LoVo (cell line): ENCODE measurements at regions not wholly inside any gene's neighbourhood (a gene's known extent, or its start where the extent isn't known, plus 50 kb on each side); places are given as distances from the start of the nearest gene placed in this dataset.
"Not testable (repeated sequence)": the region's sequence is repeated elsewhere in the genome, so short reads cannot be mapped to it uniquely, and the experiment has no call there.

Experiments
- DNase-seq: peaks from one replicate; pipeline ENCODE4 v3.0.0-alpha.2; 2016; ENCODE audit warnings: low spot score

DNA sequence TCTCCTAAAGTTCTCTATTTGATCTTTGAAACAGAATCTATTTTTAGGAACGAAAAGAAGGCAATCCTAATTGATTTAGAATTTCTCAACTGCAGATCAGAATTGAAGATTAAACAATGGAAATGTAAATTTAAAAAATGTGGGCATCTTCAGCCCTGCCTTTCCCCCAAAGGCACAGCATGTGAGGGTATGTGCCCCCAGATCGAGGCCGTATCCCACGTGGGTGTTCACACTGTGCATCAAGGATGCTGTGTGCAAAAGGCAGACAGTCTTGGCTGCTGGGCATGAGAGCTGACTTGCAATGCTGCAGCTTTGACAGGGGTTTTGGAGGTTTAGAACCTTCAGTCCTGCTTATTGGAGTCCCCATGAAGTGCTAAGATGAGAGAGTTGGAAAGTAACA, 346.3 kb downstream of the VRK1 start:
- DNase-seq, result no peak

DNA sequence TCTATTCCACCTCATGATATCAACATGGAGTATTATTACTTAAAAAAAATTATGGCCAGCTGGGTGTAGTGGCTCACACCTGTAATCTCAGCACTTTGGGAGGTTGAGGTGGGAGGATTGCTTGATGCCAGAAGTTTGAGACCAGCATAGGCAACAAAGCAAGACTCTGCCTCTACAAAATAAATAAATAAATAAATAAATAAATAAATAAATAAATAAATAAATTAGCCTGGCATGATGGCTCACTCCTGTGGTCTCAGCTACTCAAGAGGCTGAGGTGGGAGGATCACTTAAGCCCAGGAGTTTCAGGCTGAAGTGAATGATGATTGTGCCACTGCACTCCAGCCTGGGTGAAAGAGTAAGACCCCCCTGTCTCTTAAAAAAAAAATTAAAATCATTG, 350.8 kb downstream of the VRK1 start:
- DNase-seq, result not testable (repeated sequence)

DNA sequence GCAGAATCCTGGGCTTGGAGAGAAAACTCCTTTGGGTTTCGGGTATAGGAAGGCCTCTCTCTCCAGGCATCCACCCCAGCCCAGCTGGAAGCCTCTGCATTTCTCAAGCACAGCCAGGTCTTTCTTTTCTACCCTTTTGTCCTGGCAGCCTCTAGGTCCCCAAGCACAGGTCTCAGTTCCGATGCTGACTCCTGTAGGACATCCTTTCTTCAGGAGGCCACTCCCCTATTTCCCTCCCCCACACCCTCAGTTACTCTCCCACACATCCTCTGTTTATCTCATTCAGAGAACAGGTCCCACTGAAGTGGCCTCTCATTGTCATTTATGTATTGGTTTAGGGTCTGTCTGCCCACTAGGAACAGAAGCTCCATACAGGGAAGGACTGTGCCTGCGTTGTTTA, 352.6 kb downstream of the VRK1 start:
- no peak for DNase-seq

DNA sequence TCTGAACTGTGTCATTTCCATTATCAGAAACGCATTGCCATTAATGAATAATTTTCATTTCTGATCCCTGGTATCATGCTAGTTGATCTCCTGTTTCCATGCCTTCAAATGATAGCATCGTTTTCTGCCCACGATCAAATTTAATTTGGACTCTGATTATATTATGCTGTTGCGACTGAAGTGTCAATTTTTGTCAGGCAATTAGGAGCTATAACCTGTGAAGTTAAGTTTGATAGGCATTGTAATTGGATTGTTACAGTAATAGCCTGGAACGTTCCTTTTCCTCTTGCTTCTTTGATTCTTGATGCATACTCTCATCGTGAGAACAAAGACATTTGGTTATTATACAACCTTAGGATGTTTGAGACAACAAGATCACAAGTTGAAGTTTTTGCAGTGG, 356.3 kb downstream of the VRK1 start:
- no peak for DNase-seq

DNA sequence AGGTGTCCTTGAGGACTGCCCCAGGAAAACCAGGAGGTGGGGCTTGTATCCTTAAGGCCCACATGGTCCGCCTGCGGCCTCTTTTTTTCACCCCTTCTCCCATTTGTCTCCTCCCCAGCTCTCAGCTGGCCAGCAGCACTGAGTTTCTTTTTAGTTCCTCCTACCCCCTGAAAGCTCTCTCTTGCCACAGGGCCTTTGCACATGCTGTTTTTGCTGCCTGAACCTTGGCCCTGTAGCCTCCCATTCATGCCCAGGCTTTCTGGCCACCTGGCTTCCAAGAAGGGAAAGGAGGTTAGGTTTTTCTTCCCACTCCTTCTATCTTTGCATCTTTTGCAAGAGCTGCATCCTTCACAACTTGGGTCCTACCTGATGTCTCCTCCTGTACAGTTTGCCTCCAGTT, 358.1 kb downstream of the VRK1 start:
- no peak for DNase-seq

DNA sequence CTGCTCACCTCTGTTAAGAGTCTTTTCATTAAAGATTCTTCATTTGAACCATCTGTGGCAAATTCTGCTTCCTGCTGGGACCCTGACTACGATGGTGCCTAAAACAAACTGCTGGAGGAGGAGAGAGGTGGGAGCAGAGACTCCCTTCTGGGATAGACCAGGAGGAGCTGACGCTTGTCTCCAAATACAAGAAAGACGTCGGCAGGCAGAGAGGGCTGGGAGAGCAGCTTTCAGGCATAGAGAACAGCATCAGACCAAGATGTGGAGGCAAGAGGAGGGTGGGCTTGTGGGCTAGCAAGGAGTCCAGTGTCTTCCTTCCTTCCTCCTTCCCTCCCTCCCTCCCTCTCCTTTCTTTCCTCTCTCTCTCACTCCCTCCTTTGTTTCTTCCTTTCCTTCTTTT, 358.6 kb downstream of the VRK1 start:
- no peak for DNase-seq

DNA sequence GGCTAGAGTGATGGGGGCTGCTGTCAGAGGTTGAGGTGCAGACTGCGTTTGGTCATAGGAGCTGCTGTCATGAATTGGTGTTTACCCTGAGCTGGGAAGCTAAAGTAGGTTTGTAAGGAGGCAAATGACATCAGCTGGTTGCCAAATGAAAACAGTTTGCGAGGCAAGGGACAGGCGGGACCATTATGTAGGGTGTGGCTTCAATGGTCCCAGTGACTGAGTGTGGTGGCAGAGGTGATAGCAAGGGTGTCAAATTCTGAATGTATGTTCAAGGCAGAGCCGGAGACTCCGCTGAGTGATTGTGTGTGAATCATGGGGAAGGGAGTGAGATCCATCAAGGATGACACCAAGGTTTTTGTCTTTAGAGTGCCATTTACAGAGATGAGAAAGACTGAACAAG, 359.5 kb downstream of the VRK1 start:
- no peak for DNase-seq

DNA sequence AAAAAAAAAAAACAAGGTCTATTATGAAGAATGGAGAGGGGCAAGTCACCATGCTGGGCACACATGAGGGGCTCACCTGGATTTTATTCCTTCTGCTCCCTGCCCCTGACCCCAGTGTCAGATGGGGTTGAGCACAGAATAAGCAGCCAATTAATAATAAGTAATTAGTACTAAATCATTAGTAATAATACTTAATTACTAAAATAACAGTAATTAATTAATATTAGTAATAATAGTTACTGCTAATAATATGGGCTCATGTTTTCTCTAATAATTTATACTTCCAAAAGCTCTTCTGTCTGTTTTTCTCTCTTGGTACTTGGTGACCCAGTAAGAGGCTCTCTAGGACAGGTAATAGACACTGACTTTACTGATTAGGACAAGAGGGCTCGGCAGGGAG, 360.9 kb downstream of the VRK1 start:
- no peak for DNase-seq

DNA sequence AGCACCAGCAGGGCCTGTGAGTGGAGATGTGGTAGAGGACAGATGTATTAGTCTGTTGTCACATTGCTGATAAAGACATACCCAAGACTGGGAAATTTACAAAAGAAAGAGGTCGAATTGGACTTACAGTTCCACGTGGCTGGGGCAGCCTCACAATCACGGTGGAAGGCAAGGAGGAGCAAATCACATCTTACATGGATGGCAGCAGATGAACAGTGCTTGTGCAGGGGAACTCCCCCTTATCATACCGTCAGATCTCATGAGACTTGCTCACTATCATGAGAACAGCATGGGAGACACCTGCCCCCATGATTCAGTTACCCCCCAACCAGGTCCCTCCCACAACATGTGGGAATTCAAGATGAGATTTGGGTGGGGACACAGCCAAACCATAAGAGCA, 361.9 kb downstream of the VRK1 start:
- no peak for DNase-seq

DNA sequence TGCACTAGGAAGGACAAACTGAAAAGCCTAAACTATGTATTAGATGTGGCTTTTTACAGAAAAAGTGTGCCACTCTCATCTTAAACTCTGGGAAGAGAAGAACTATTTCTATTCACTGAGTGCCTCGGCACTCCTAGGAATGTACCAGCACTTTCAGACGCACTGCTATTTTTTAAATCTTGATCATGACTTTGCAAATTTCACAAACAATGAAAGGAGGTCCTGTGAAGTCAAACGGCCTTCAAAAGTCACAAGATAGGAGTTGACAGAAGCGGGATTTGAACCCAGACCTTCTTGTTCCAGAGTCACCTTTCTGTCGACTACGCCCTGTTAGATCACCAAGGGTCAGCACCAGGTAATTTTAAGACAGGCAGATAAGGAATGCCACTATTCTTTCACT, 365.4 kb downstream of the VRK1 start:
- DNase-seq, result no peak

DNA sequence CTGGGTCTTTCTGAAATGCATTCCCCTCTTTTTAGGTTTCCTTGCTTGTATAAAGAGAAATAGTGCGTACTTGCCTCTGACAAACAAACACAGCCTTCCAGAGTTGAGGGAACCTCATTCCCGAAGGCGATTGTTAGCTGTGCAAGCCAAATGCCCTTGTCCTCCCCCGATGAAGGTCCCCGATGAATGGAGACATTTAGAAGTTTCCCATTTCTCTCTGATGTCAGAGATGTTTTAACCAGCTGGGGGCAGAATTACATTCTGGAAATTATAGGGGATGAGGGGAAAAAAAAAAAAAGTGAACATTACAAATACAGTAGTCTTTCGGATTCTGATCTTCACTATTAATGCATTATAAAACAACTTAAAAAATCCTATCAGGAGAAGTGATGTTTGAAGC, 366.8 kb downstream of the VRK1 start:
- DNase-seq, result no peak

DNA sequence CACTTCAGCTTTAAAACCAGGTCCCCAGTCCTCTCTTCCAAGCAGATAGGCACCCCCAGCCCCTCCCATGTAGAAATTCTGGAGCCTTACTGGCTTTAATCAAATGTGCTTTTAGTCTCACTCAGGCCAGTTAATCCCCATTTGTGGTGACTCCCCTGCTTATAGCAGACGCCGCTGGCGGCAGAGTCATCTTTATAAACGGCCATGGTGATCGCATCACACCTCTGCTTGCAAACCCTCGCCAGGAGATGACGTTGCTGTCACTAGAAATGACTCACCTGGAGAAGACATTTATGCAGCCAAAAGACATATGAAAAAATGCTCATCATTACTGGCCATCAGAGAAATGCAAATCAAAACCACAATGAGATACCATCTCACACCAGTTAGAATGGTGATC, 369.3 kb downstream of the VRK1 start:
- DNase-seq, result no peak

DNA sequence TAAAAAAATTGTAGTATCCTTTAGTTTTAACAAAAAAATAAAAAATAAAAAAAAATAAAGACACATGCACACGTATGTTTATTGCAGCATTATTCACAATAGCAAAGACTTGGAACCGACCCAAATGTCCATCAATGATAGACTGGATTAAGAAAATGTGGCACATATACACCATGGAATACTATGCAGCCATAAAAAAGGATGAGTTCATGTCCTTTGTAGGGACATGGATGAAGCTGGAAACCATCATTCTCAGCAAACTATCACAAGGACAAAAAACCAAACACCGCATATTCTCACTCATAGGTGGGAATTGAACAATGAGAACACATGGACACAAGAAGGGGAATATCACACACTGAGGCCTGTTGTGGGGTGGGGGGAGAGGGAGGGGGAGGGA, 370.4 kb downstream of the VRK1 start:
- DNase-seq, result not testable (repeated sequence)

DNA sequence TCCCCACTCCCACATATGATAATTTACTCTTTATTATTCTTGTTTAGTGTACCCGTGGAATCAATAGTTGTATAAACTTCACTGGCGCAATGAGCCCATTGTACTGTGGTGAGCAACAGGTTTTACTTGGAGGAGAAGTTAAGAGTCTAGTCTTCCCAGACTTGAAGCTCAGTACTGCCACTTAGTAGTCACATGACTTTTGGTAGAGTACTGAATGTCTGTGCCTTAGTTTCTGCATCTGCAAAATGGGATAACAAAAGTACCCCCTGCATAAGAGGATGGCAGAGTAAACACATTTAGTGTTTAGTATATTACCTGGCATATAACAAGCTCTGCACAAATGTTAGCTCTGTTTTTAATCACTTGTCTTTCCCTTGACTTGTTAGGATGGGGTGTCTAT, 375.5 kb downstream of the VRK1 start:
- DNase-seq, result no peak

DNA sequence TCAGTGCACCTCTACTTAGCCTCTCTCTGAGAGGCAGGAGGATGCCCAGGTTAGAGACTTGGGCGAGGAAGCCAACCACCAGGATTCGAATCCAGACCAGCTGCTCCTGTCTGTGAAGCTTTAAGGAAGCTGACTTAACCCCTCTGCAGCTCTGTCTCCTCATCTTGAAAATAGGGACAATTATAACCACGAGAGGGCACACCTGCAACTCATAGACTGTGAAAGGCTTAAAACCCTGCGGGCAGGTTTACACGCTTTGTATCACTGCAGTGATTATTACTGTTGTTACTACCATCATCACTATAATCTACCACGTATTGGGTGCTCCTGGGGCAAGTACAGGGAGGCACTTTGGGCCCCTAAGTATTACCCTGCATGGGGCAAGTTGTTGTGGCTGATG, 379.8 kb downstream of the VRK1 start:
- peak; percentile 24 for DNase-seq

DNA sequence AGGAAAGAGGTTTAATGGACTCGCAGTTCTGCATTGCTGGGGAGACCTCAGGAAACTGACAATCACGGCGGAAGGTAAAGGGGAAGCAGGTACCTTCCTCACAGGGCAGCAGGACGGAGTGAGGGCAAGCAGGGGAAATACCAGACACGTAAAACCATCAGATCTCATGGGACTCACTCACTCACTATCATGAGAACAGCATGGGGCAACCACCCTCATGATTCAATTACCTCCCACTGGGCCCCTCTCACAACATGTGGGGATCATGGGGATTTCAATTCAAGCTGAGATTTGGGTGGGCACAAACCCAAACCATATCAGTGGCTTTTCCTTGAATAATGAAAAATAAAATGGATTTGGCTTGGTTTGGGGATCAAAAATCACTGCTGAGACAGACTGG, 380.5 kb downstream of the VRK1 start:
- DNase-seq, result no peak

DNA sequence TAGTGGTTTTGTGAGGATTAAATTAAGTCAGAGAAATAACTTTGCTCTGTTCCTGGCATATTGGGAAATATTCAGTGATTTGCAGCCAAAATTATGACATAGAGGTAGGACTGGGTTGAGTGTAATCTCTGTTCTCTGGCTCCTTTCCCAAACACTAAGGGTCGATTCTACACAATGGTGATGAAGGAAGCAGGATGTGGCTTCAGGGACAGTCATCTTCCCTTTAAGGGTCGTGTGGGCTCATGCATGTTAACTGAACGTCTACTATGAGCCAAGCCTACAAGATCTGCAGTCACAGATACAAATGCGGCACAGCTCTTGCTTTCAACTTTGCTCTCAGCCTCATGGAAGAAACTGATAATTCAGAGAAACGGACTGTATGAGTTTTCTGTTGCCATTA, 381.6 kb downstream of the VRK1 start:
- no peak for DNase-seq

DNA sequence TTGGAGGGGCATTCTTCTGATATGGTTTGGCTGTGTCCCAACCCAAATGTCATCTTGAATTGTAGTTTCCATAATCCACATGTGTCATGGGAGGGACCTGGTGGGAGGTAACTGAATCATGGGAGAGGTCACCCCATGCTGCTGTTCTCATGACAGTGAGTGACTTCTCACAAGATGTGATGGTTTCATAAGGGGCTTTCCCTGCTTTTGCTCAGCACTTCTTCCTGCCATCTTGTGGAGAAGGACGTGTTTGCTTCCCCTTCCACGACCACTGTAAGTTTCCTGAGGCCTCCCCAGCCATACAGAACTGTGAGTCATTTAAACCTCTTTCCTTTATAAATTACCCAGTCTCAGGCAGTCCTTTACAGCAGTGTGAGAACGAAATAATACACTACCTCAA, 382.4 kb downstream of the VRK1 start:
- no peak for DNase-seq

DNA sequence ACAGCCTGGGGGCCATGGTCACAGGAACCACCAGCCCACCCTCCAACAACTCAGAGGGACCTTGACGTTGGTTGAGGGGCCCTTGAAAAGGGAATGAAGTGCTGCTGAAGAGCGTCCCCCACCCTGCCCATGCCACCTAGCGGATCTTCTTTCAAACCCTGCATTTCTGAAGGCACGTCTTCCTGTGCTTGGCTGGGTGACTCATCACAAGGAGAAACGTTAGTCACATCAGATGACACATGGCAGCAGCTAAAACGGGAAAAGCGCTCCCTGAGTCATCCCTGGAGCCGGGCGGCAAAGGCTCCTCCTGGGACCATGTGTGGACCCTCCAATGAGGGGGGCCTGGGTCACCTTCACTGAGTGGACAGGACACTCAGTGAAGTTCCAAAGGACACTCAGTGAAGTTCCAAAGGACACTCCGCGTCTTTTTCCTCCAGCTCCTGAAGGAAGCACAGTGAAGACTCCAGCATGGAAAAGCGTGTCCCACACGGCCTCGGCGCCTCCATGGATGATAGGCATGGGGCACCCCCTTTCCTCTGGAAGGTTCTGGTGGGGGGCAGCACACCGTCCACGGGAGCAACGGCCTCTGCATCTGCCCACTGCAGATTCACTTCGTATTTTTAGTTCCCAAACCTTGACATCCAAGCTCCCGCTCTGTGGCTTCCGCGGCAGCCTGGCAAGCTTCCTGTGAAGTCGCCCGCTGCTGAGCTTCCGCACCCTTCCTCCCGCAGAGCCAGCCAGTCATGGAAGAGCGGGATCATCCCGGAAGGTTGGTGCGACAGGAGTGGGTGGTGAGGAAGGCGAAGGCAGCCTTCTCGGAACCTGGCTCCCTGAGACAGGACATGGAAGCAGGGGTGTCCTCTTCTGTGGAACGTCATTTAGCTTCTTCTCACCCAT, 383.4 kb downstream of the VRK1 start:
- DNase-seq, result peak; percentile 45

DNA sequence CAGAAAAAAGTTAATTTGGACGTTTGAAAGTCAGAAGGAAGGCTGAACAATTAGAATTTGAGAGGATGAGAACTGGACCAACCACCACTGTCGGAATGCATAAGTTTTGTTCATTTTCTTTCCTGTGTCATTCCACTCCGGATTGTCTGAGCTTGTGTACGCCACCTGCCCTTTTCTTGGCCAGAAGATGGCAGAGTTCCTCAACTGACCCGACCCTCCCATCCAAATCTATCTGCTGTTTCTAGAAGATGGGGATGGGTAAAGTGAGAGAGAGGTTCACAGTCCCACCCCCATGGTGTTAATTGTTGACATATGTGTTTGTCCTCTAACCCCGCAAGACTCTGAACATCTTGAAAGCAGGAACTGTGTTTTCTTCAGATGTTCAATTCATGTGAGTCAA, 388.0 kb downstream of the VRK1 start:
- DNase-seq, result no peak

DNA sequence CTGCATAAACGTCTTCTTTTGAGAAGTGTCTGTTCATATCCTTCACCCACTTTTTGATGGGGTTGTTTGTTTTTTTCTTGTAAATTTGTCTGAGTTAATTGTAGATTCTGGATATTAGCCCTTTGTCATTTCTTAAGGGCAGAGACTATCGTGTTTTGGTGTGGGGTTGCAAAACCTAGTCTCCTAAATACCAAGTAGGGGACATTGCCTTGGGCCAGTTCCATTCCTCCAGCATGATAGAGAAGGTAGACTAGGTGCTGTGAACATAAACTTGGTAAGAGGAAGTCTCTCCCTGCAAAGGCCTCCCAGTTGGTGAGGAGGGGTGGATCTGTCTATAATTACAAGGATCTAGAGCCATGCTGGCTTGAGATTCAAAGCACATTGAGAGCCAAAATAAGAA, 390.7 kb downstream of the VRK1 start:
- no peak for DNase-seq

DNA sequence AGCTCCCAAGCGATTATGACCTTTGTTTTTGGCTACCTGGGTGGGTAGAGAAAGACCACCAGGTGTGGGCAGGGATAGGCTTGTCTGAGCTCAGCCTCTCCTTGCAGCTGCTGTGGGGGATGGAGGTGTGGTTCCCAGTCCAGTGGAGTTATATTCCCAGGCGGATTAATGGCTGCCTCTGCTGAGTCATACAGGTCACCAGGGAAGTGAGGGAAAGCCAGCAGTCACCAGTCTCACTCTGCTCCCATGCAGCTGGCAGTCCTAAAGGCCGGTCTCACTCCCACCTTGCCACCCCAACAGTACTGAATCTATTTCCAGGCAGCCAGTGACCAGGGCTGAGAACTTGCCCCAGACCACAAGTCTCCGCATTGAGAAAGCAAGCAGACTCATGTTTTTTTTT, 399.2 kb downstream of the VRK1 start:
- no peak for DNase-seq

DNA sequence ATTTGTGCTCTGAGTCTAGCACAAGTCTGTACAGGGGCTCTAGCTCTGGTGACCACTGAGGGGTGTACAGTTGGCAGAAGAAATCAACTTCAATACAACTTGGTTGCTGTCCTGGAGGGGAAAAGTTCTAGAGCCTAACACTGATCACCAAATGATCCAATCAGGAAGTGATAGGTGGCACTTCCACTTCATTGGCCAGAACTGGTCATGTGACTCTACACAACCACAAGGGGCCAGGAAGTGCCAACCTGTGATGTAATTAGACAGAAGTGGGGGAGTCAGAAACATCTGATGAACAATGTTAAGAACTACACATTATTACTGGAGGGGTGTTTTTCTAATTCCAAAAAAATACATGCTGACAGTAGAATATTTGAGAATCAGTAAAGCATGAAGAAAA, 401.6 kb downstream of the VRK1 start:
- no peak for DNase-seq

DNA sequence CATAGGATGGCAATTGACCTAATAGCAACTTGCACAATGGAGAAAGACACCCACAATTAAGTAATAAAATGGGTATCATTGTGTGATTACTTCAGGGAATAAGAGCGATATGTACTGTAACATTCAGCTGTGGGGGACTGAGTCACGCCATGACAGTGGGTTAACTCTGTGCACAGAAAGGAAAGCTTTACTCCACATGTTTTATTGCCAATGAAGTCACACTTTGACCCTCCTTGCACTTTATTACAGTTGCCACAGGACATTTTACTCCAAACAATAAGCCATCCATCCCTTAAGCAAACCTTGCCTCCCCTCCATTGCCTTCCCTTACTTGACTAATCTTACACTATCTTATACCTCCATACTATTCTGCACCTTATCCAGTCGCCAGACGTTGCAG, 403.1 kb downstream of the VRK1 start:
- DNase-seq, result no peak
